NT2/D1 (cell line): ENCODE measurements at regions not wholly inside any gene's neighbourhood (a gene's known extent, or its start where the extent isn't known, plus 50 kb on each side); places are given as distances from the start of the nearest gene placed in this dataset.

Experiments used
- SUZ12 ChIP-seq: IDR thresholded peaks from 2 replicates; pipeline ENCODE4 v1.6.1; 2011; ENCODE audit not compliant: insufficient read length, insufficient read depth; ENCODE audit errors: extremely low read depth
- YY1 ChIP-seq: IDR thresholded peaks from 2 replicates; pipeline ENCODE4 v1.6.1; 2011; ENCODE audit not compliant: insufficient read length, insufficient read depth

DNA sequence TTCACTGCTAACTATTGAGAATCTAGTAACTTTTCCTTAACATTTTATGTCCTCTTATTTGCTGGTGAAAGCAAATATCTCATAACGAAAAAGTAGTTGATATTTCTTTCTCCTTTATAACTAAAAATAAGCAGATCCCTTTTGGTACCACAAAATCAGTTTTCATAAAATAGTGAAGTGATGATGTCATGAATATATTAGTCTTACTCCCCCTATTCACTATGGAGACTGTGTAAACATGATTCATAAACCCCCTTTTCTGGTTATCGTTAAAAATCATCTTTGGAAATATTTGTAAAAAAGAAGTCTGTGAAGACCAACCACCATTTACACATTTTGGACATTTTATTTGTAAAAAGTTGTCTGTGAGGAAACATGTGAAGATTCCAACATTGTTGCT lies 734.9 kb downstream of the NUP35 start:
- TF ChIP-seq YY1 (no peak), SUZ12 (no peak)
